Smooth muscle cell (in vitro differentiated cells): ENCODE measurements at regions not wholly inside any gene's neighbourhood (a gene's known extent, or its start where the extent isn't known, plus 50 kb on each side); places are given as distances from the start of the nearest gene placed in this dataset.

Experiments
- DNase-seq: peaks from one replicate; lab custom pipeline; 2025; ENCODE audit not compliant: unreplicated experiment; lab: John Stamatoyannopoulos, UW
- H2AFZ ChIP-seq: fragments of 200-600 bp; sonication (generic); 2 replicates; pipeline ENCODE4 v1.6.0; 2016; ENCODE audit warnings: antibody characterized with exemption, low read depth, mild to moderate bottlenecking
- H3F3A ChIP-seq: fragments of 200-600 bp; sonication (generic); 2 replicates; pipeline ENCODE4 v1.6.0; 2017; ENCODE audit warnings: antibody characterized with exemption, low read depth
- H3K27ac ChIP-seq: fragments of 200-600 bp; sonication (generic); 2 replicates; pipeline ENCODE4 v1.5.1; 2016; ENCODE audit warnings: low read depth, mild to moderate bottlenecking
- H3K27me3 ChIP-seq: fragments of 200-600 bp; sonication (generic); 2 replicates; pipeline ENCODE4 v1.6.1; 2016; ENCODE audit warnings: low read depth, mild to moderate bottlenecking
- H3K36me3 ChIP-seq: fragments of 200-600 bp; sonication (generic); 2 replicates; pipeline ENCODE4 v1.5.1; 2016; ENCODE audit warnings: low read depth
- H3K4me1 ChIP-seq: fragments of 200-600 bp; sonication (generic); 2 replicates; pipeline ENCODE4 v1.5.1; 2016; ENCODE audit warnings: low read depth
- H3K4me2 ChIP-seq: fragments of 200-600 bp; sonication (generic); 2 replicates; pipeline ENCODE4 v1.6.0; 2016; ENCODE audit warnings: mild to moderate bottlenecking
- H3K4me3 ChIP-seq: fragments of 200-600 bp; sonication (generic); 2 replicates; pipeline ENCODE4 v1.5.1; 2016; ENCODE audit warnings: mild to moderate bottlenecking
- H3K79me2 ChIP-seq: fragments of 200-600 bp; sonication (generic); 2 replicates; pipeline ENCODE4 v1.6.0; 2016; ENCODE audit warnings: low read depth, mild to moderate bottlenecking
- H3K9ac ChIP-seq: fragments of 200-600 bp; sonication (generic); 2 replicates; pipeline ENCODE4 v1.6.0; 2016; ENCODE audit warnings: low read depth
- H3K9me3 ChIP-seq: fragments of 200-600 bp; sonication (generic); replicated peaks from 2 replicates; pipeline ENCODE4 v1.5.1; 2016; ENCODE audit warnings: low read depth
- H4K20me1 ChIP-seq: fragments of 200-600 bp; sonication (generic); 2 replicates; pipeline ENCODE4 v1.6.0; 2016; ENCODE audit warnings: low read depth
- whole genome bisulfite sequencing: methylation state at CpG from one replicate; pipeline ENCODE4 v1.1.7; 2016; ENCODE audit warnings: low lambda C conversion rate; 5-methylcytosine and 5-hydroxymethylcytosine counted together
- TF ChIP-seq, protein P1 (sequence below): fragments of 200-600 bp; sonication (generic); IDR thresholded peaks from 2 replicates; pipeline ENCODE4 v1.5.1; 2017; ENCODE audit warnings: borderline replicate concordance, mild to moderate bottlenecking, antibody characterized with exemption; ENCODE audit not compliant: insufficient read depth, poor library complexity, severe bottlenecking

DNA sequence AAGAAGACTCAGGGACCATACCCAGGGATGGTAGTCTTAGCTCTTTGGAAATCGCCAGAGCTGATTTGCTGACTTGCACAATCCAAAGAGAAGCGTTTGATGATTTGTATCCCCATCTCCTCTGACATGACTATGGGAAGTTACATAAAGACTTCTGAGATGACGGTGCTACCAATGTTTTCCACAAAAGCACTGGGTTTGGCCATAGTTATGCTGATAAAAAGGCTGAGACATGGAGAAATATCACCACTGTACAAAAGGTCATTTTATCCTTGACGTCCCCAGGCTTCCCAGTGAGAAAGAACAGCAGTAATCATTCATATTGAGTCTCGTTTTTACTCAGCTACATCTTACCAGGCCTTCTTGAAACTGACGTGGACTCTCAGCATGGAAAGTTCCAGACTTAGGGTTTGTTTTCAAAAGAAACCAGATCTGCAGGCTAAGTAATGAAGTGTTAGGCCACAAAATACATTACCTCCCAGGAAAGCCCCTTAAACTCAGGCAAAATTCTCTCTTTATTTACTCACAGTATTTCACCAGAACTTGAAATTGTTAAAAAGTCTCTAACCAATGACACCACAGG is 370.3 kb upstream of the JARID2 start:
- Histone ChIP-seq H3K27me3 (no peaks in the 10 kb centered on the region), H3K27ac (no peak overlapping the region), H4K20me1 (no peaks in the 10 kb centered on the region), H2AFZ (no peak overlapping the region), H3K79me2 (no peaks in the 10 kb centered on the region), H3K9ac (no peak overlapping the region), H3K4me2 (no peak overlapping the region), H3F3A (peaks cover 9% of the 10 kb centered on the region), H3K4me1 (peaks cover 10% of the 10 kb centered on the region), H3K36me3 (no peaks in the 10 kb centered on the region), H3K4me3 (no peak overlapping the region), H3K9me3 (no peaks in the 10 kb centered on the region)
- 50% methylated on average over 6 of the region's 6 CpGs for WGBS
- DNase-seq: no peak
- TF ChIP-seq, protein P1, sequence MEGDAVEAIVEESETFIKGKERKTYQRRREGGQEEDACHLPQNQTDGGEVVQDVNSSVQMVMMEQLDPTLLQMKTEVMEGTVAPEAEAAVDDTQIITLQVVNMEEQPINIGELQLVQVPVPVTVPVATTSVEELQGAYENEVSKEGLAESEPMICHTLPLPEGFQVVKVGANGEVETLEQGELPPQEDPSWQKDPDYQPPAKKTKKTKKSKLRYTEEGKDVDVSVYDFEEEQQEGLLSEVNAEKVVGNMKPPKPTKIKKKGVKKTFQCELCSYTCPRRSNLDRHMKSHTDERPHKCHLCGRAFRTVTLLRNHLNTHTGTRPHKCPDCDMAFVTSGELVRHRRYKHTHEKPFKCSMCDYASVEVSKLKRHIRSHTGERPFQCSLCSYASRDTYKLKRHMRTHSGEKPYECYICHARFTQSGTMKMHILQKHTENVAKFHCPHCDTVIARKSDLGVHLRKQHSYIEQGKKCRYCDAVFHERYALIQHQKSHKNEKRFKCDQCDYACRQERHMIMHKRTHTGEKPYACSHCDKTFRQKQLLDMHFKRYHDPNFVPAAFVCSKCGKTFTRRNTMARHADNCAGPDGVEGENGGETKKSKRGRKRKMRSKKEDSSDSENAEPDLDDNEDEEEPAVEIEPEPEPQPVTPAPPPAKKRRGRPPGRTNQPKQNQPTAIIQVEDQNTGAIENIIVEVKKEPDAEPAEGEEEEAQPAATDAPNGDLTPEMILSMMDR: no peak

DNA sequence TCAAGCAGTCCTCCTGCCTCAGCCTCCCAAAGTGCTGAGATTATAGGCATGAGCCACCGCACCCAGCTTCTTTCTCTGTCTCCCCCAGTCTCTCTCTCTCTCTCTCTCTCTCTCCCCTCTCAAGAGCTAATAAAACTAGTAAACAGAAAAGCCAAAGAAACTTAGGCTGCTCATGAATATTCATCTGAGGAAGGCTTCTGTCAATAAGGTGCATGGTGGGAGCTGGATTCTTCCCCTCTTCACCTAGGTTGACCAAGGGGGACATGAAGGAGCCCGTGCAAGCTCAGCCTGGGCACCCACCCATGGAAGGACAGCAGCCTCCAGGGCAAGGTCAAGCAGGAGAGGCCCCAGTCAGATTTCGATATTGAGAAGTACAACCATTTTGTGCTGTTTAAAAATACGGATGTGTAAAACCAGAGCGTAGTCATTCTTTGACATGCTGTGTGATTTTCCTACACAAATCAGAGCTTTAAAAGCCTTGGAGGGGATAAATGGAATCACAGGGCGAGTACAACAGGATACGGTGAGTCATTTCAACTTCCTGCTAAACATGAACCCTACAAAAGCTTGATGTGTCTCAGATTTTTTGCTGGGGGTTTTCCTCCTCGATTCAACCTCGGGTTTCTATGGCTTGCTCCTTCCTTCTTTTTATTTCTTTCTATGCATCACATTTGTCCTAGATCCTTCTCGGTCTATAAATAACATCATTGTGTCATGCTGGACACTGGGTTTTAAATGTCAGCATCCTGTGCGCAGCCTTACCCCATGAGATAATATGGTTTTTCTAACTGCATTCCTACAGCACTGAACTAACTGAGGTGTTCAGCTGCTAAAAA is 368.9 kb upstream of the JARID2 start:
- Histone ChIP-seq H3F3A (peaks cover 9% of the 10 kb centered on the region), H3K36me3 (no peaks in the 10 kb centered on the region), H3K9ac (peak overlapping the region; percentile 53), H3K79me2 (no peaks in the 10 kb centered on the region), H3K27me3 (no peaks in the 10 kb centered on the region), H3K4me1 (peaks cover 19% of the 10 kb centered on the region), H3K9me3 (no peaks in the 10 kb centered on the region), H2AFZ (peak overlapping the region; percentile 71), H4K20me1 (no peaks in the 10 kb centered on the region), H3K27ac (peak overlapping the region; percentile 91), H3K4me3 (no peak overlapping the region), H3K4me2 (peak overlapping the region; percentile 82)
- TF ChIP-seq, protein P1: no peak
- DNase-seq: no peak
- 30% methylated on average over 11 of the region's 11 CpGs for WGBS

DNA sequence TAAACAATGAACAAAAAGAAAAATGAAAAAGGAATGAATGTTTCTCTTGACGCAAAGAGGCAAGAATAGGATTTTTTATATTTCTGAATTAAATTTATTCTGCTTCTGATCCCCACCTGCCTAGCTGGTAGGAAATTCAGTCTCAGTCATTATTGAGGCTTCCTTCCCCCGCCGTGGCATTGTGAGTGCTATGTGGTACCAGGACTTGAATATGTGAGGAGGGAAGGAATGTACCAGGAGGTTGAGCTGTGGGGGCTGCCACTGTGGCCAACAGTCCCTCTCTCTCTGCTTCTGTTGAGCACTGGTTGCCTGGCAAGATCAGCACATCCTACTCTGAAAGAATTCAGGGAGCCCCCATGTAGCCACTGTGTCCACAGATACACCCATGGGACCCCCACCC is 368.1 kb upstream of the JARID2 start:
- Histone ChIP-seq H3K27ac (peak overlapping the region; percentile 91), H3K9ac (peak overlapping the region; percentile 53)

More for the DNA sequence above, 368.1 kb upstream of the JARID2 start:
- no peak for DNase-seq
- WGBS: 93% methylated on average over 3 of the region's 3 CpGs
- Histone ChIP-seq H3K27me3 (no peaks in the 10 kb centered on the region), H3K4me1 (peaks cover 23% of the 10 kb centered on the region), H3K79me2 (no peaks in the 10 kb centered on the region), H3K36me3 (no peaks in the 10 kb centered on the region), H4K20me1 (no peaks in the 10 kb centered on the region), H3K4me3 (no peak overlapping the region), H3K4me2 (peak overlapping the region; percentile 82), H3K9me3 (no peaks in the 10 kb centered on the region), H3F3A (peaks cover 9% of the 10 kb centered on the region), H2AFZ (no peak overlapping the region)
- TF ChIP-seq, protein P1: no peak
